HG03159 (cell line): ENCODE measurements at regions not wholly inside any gene's neighbourhood (a gene's known extent, or its start where the extent isn't known, plus 50 kb on each side); places are given as distances from the start of the nearest gene placed in this dataset.

Source experiments
- ATAC-seq: cut with Tn5 transposase; IDR thresholded peaks from one replicate; pipeline ENCODE4 v1.9.1; 2021; ENCODE audit warnings: mild to moderate bottlenecking, moderate library complexity; ENCODE audit not compliant: unreplicated experiment

DNA sequence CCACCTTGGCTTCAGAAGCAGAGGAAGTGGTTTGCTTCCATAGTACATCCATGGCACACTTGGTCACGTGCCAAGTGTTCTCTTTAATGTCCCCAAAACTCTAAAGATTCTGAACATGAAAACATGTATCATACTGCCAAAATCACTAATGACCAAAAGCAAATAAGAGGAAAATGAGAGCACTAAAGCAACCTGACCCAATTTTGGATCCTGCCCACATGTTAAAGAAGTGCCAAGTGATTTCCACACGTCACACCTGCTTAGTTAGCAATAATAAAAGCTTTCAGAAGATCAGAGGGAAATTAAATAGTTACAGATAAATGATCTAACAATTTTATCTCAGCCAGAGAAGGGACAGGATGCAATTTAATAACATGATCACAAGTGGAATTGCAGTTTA lies 1170.0 kb downstream of the XPNPEP1 start:
- no peak for ATAC-seq

- ATAC-seq = peak; percentile 86
These were observed 1174.3 kb downstream of the XPNPEP1 start for GRCh38 chr10:108749042-108749441.

DNA sequence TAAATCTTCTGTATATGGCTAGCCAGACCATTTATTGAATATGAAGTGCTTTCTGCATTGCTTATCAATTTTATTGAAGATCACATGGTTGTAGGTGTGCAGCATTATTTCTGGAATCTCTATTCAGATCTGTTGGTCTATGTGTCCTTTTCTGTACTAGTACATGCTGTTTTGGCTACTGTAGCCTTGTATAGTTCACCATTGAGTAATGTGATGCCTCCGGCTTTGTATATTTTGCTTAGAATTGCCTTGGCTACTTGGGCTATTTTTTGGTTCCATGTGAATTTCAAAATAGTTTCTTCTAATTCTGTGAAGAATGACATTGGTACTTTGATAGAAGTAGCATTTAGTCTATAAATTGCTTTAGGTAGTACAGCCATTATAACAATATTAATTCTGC lies 1187.2 kb downstream of the XPNPEP1 start:
- ATAC-seq = no peak

GRCh38 chr10:108735380-108735779 lies 1187.9 kb downstream of the XPNPEP1 start:
- ATAC-seq = no peak

- ATAC-seq = no peak
These were observed 1201.4 kb downstream of the XPNPEP1 start for GRCh38 chr10:108721874-108722273.

- no peak for ATAC-seq
These were observed 1207.0 kb downstream of the XPNPEP1 start for GRCh38 chr10:108716352-108716751.

GRCh38 chr10:108709927-108710722 lies 1213.2 kb downstream of the XPNPEP1 start:
- ATAC-seq = no peak

GRCh38 chr10:108708363-108708762 lies 1214.9 kb downstream of the XPNPEP1 start:
- no peak for ATAC-seq

GRCh38 chr10:108696792-108697477 lies 1226.4 kb downstream of the XPNPEP1 start:
- peak; percentile 92 for ATAC-seq

DNA sequence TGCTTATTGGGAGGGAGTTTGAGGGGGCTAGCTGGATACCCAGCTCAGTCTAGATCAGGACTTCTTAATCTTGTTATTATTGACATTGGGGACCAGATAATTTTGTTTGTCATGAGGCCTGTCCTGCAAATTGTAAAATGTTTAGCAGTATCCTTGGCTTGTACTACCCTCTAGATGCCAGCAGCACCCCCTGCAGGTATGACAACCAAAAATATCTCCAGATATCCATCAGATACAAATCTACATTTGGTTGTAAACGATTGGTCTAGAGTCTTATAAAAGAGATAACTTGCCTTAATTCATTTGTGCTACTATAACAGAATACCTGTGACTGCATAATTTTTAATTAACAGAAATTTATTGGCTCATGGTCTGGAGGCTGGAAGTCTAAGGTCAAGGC lies 1232.2 kb downstream of the XPNPEP1 start:
- ATAC-seq = no peak

DNA sequence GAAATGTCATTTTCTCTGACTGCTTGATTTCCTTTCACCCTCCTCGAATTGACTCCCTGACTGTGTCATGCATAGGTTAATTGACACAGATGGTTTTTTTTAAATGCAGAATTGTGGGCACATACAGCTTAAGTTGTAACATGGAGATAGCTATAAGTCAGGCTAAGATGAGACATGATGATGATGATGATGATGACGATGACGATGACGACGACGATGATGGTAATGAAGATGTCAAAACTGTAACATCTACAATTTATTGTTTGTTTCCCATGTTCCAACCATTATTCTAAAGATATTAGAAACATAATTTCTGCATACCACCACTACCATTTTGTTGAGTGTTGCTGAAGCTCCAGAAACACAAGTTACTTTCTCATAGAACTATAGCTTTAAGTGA lies 1232.8 kb downstream of the XPNPEP1 start:
- no peak for ATAC-seq

- no peak for ATAC-seq
These were observed 1233.4 kb downstream of the XPNPEP1 start for GRCh38 chr10:108689891-108690290.

- ATAC-seq = peak; percentile 51
These were observed 1235.0 kb downstream of the XPNPEP1 start for GRCh38 chr10:108688314-108688713.

DNA sequence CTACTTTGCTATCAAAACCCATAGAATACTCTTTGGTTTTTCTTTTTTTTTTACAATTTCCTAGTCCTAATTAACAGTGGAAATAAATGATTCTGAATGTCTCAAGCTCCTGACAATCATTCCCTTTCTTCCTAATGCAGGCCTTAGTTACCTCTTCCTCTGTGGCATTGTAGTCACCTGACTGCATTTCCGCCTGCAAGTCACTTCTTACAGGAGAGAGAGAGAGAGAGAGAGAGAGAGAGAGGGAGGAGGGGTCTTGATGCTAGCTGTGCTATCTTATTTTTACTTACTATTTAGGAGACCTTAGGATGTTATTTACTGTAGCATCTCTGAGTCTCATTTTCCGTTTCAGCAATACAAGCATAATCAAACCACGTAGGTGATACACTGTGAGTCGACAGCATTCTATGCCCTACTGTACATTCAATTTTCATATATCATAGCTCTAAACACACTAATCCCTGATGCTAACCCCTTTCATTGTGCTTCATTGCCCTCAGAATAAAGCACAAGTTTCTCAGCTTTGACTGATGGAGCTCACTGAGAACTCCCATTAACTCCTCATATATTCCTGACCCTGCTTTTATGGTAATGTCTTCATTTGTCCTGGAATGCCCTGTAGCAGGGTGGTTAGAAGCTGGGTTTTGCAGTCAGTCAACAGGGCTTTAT lies 1237.3 kb downstream of the XPNPEP1 start:
- no peak for ATAC-seq

- ATAC-seq = no peak
These were observed 1238.9 kb downstream of the XPNPEP1 start for GRCh38 chr10:108684431-108684830.

GRCh38 chr10:108673741-108674140 lies 1249.6 kb downstream of the XPNPEP1 start:
- no peak for ATAC-seq

- no peak for ATAC-seq
These were observed 1259.7 kb downstream of the XPNPEP1 start for GRCh38 chr10:108663587-108663986.

GRCh38 chr10:108662975-108663374 lies 1260.3 kb downstream of the XPNPEP1 start:
- no peak for ATAC-seq

DNA sequence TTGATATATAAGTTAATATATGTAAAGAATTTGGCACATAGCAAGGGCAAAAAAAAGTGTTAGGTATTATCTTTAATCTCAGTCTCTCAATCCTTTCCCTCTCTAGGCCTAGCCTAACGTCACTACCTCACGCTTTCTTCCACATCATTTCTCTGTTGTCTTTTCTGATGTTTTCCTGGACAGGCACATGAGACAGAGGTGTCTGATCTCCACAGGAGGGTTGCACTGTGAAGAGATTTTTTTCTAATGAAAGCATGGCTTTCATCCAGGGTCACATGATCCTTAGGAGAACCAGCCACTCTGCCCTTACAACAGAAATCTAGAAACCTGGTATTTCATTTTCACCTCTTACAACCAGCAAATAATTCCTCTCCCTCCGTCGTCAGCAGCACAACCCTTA lies 1268.3 kb downstream of the XPNPEP1 start:
- ATAC-seq = no peak

DNA sequence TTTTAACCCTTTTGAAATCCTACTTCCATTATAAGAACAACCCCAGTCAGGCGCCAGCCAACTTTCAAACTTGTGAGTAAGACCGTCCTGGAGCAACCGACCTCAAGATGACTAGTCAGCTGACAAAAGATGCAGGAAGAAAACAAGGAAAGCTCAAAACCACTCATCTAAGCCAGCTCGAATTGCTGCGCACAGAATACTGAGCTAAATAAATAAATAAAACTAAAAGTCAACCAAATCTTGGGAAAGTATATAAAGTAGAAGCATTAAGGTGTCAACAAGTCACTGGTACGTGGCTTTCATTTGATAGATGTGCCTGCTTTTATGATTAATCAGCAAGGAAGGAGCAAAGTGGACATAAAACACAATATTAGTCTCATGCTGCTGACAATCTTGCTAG lies 1269.8 kb downstream of the XPNPEP1 start:
- no peak for ATAC-seq

DNA sequence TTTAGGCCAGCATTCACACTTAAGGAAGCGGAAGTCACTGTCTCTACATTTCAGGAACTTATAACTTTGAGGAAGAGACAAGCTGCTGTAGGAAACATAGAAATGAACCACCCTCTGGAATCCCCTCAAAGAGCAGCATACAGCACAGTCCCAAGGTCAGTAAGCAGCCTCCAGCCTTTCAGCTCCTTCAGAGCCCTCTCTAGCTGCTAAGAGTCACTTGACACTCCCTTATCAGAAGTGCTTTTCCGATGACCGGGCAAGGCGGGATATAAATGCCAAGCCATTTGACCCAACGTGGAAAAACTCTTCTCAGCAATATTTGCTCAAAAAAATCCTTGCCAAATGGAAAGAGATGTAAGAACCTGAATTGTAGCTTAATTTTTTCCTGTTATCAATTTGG lies 1284.3 kb downstream of the XPNPEP1 start:
- no peak for ATAC-seq

GRCh38 chr10:108638225-108638624 lies 1285.1 kb downstream of the XPNPEP1 start:
- no peak for ATAC-seq
